Vagina (tissue), 2 donors: ENCODE measurements at regions not wholly inside any gene's neighbourhood (a gene's known extent, or its start where the extent isn't known, plus 50 kb on each side); places are given as distances from the start of the nearest gene placed in this dataset.
"Not testable (repeated sequence)": the region's sequence is repeated elsewhere in the genome, so short reads cannot be mapped to it uniquely, and the experiment has no call there.

ENCODE experiments used
- DNase-seq, 2 donors: peaks; one replicate each; pipeline ENCODE4 v3.0.0-alpha.2; 2017; ENCODE audit errors: extremely low spot score in 2 of 2
- H3K27ac ChIP-seq: fragments of 200-600 bp; sonication (generic); one replicate; pipeline ENCODE4 v1.5.1; 2019
- H3K27me3 ChIP-seq: fragments of 200-600 bp; sonication (generic); one replicate; pipeline ENCODE4 v1.5.1; 2019
- H3K36me3 ChIP-seq, 2 donors: fragments of 200-600 bp; sonication (generic); one replicate each; pipeline ENCODE4 v1.5.1; 2017 to 2019
- H3K4me1 ChIP-seq: fragments of 200-600 bp; sonication (generic); one replicate; pipeline ENCODE4 v1.5.1; 2019
- H3K4me3 ChIP-seq, 2 donors: fragments of 200-600 bp; sonication (generic); 1 replicate in 1 of 2; 2 replicates in 1 of 2; pipeline ENCODE4 v1.5.1; 2016 to 2019
- H3K9me3 ChIP-seq: fragments of 200-600 bp; sonication (generic); one replicate; pipeline ENCODE4 v1.5.1; 2019
- CTCF ChIP-seq, 3 experiments: fragments of 450-650 bp in 2 of 3; fragments of 200-600 bp in 1 of 3; sonication (generic) in 1 of 3; IDR thresholded peaks; one replicate each; pipeline ENCODE4 v1.5.1; 2017 to 2019; ENCODE audit warnings: antibody characterized with exemption in 3 of 3, mild to moderate bottlenecking in 2 of 3, moderate library complexity in 2 of 3
- POLR2A ChIP-seq, 2 donors: fragments of 450-650 bp; IDR thresholded peaks; one replicate each; pipeline ENCODE4 v1.6.1; 2017; ENCODE audit warnings: antibody characterized with exemption in 2 of 2, mild to moderate bottlenecking in 2 of 2, moderate library complexity in 2 of 2
- POLR2AphosphoS5 ChIP-seq, 2 donors: sonication (generic); formaldehyde crosslinking; IDR thresholded peaks; one replicate each; pipeline ENCODE4 v1.9.0; 2017; ENCODE audit warnings: antibody characterized with exemption in 2 of 2, mild to moderate bottlenecking in 2 of 2, low read depth in 1 of 2; ENCODE audit not compliant: insufficient read depth in 1 of 2
- intact Hi-C: fragments of 100-400 bp; cut with DNase I; formaldehyde crosslinking; loops from one replicate; pipeline ENCODE4 v1.15.1; 2023

- H3K9me3 ChIP-seq, result no peaks in the 10 kb centered on the region
- no peak overlapping the region for H3K4me3 ChIP-seq
- no peaks in the 10 kb centered on the region for H3K36me3 ChIP-seq
- H3K4me1 ChIP-seq, result no peaks in the 10 kb centered on the region
- intact Hi-C loops, result no loop called here
- no peak for TF ChIP-seq CTCF (IDR thresholded peaks at IDR 0.05)
- TF ChIP-seq POLR2A (IDR thresholded peaks at IDR 0.05), result no peak
- TF ChIP-seq POLR2AphosphoS5 (IDR thresholded peaks at IDR 0.05; ENCODE audit: insufficient read depth in 1 of 2, low read depth in 1 of 2), result no peak
- DNase-seq, result no peak
- no peak overlapping the region for H3K27ac ChIP-seq
- H3K27me3 ChIP-seq, result no peaks in the 10 kb centered on the region
Measured at GRCh38 chr14:38567703-38568102, 311.8 kb upstream of the CLEC14A start.

GRCh38 chr14:38561657-38562056, 305.8 kb upstream of the CLEC14A start:
- H3K27me3 ChIP-seq, result no peaks in the 10 kb centered on the region
- no peak for DNase-seq
- no peaks in the 10 kb centered on the region for H3K9me3 ChIP-seq
- H3K27ac ChIP-seq, result no peak overlapping the region
- intact Hi-C loops, result no loop called here
- no peaks in the 10 kb centered on the region for H3K4me1 ChIP-seq
- no peaks in the 10 kb centered on the region for H3K36me3 ChIP-seq
- TF ChIP-seq CTCF (IDR thresholded peaks at IDR 0.05), result no peak
- no peak for TF ChIP-seq POLR2A (IDR thresholded peaks at IDR 0.05)
- no peak overlapping the region for H3K4me3 ChIP-seq

- intact Hi-C loops, result no loop called here
- no peak for TF ChIP-seq POLR2AphosphoS5 (IDR thresholded peaks at IDR 0.05; ENCODE audit: insufficient read depth in 1 of 2, low read depth in 1 of 2)
- TF ChIP-seq POLR2A (IDR thresholded peaks at IDR 0.05), result no peak
- TF ChIP-seq CTCF (IDR thresholded peaks at IDR 0.05), result no peak
Measured at GRCh38 chr14:38559711-38560110, 303.8 kb upstream of the CLEC14A start.

GRCh38 chr14:38557391-38557790, 301.5 kb upstream of the CLEC14A start:
- DNase-seq, intact Hi-C loops, H3K4me3 ChIP-seq, H3K4me1 ChIP-seq, H3K27me3 ChIP-seq, H3K27ac ChIP-seq, H3K36me3 ChIP-seq, H3K9me3 ChIP-seq: not testable (repeated sequence)

More at GRCh38 chr14:38559711-38560110, 303.8 kb upstream of the CLEC14A start:
- Histone ChIP-seq H3K36me3 (no peaks in the 10 kb centered on the region), H3K9me3 (no peaks in the 10 kb centered on the region), H3K4me1 (no peaks in the 10 kb centered on the region), H3K27ac (no peak overlapping the region), H3K4me3 (no peak overlapping the region), H3K27me3 (no peaks in the 10 kb centered on the region)
- no peak for DNase-seq

GRCh38 chr14:38556252-38556651, 300.4 kb upstream of the CLEC14A start:
- Histone ChIP-seq H3K4me3 (no peak overlapping the region), H3K4me1 (no peaks in the 10 kb centered on the region), H3K27me3 (no peaks in the 10 kb centered on the region), H3K27ac (no peak overlapping the region), H3K9me3 (no peaks in the 10 kb centered on the region), H3K36me3 (no peaks in the 10 kb centered on the region)
- intact Hi-C loops, result no loop called here
- DNase-seq, result no peak
- no peak for TF ChIP-seq CTCF (IDR thresholded peaks at IDR 0.05)
- no peak for TF ChIP-seq POLR2AphosphoS5 (IDR thresholded peaks at IDR 0.05; ENCODE audit: insufficient read depth in 1 of 2, low read depth in 1 of 2)
- no peak for TF ChIP-seq POLR2A (IDR thresholded peaks at IDR 0.05)

GRCh38 chr14:38554026-38554425, 298.1 kb upstream of the CLEC14A start:
- Histone ChIP-seq H3K36me3 (no peaks in the 10 kb centered on the region), H3K4me3 (no peak overlapping the region), H3K9me3 (no peaks in the 10 kb centered on the region), H3K27me3 (no peaks in the 10 kb centered on the region), H3K4me1 (no peaks in the 10 kb centered on the region), H3K27ac (no peak overlapping the region)
- no peak for TF ChIP-seq POLR2AphosphoS5 (IDR thresholded peaks at IDR 0.05; ENCODE audit: insufficient read depth in 1 of 2, low read depth in 1 of 2)
- TF ChIP-seq CTCF (IDR thresholded peaks at IDR 0.05), result no peak
- TF ChIP-seq POLR2A (IDR thresholded peaks at IDR 0.05), result no peak
- intact Hi-C loops, result no loop called here
- DNase-seq, result no peak
